Activated T-cell treated with anti-CD3 and anti-CD28 coated beads, Interleukin-2, amount 50 U/mL, for 4 hours (primary cell): ENCODE measurements at regions not wholly inside any gene's neighbourhood (a gene's known extent, or its start where the extent isn't known, plus 50 kb on each side); places are given as distances from the start of the nearest gene placed in this dataset.

ENCODE experiments used
- ATAC-seq, 2 donors: fragments of 200-7000 bp; cut with Tn5 transposase; one replicate each; pipeline ENCODE4 v1.10.0; 2021
- DNase-seq: peaks from one replicate; pipeline ENCODE4 v3.0.0-alpha.2; 2020
- H3K27me3 Mint-ChIP-seq: one replicate; pipeline ENCODE4 v1.8.0; 2021; ENCODE audit warnings: low read depth, mixed read lengths
- H3K36me3 Mint-ChIP-seq: one replicate; pipeline ENCODE4 v1.8.0; 2022; ENCODE audit warnings: mixed read lengths; ENCODE audit not compliant: insufficient read depth
- H3K4me1 Mint-ChIP-seq: one replicate; pipeline ENCODE4 v1.8.0; 2021; ENCODE audit warnings: low read depth, mixed read lengths
- H3K4me3 Mint-ChIP-seq: one replicate; pipeline ENCODE4 v1.8.0; 2021; ENCODE audit warnings: mild to moderate bottlenecking, moderate library complexity, mixed read lengths
- H3K9me3 Mint-ChIP-seq: one replicate; pipeline ENCODE4 v1.8.0; 2021; ENCODE audit warnings: mixed read lengths

DNA sequence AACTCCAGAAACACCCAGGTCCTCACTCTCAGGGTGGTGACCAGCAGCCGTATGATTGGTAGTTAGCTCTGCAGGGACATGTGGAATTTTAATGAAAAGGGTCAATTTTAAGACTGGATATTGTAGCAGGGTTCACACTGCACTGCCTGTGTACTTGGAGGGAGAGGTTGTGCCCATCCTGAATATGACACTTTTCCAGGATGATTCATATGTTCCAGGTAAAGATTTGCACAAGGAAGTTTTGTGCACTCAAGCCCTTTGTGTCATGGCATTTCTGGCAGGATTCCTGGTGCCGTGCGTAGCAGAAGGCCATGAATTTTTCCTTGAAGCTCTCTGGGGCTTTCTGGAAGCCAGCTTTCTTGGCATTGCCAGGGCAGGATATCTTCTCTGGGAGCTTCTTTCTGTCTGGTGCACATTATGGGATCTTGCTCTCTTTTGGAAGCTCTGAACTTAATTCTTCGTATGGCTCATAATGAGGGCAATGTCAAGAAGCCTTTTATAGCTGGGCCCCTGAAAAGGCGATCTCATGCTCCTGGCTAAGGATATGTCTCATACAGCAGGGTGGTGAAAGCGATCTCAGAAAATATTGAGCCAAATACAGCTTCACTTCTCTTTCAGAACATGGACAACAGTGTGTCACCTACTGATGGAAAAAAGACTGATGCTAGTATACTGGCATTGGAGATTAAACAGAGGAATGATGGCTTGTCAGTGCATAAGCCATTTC is 1133.9 kb downstream of the AACS start:
- Mint-ChIP-seq H3K27me3 (no peaks in the 10 kb centered on the region), H3K4me1 (no peaks in the 10 kb centered on the region), H3K4me3 (no peak overlapping the region), H3K36me3 (no peaks in the 10 kb centered on the region), H3K9me3 (peaks cover 4% of the 10 kb centered on the region)
- DNase-seq (no peak), ATAC-seq (no peak)

DNA sequence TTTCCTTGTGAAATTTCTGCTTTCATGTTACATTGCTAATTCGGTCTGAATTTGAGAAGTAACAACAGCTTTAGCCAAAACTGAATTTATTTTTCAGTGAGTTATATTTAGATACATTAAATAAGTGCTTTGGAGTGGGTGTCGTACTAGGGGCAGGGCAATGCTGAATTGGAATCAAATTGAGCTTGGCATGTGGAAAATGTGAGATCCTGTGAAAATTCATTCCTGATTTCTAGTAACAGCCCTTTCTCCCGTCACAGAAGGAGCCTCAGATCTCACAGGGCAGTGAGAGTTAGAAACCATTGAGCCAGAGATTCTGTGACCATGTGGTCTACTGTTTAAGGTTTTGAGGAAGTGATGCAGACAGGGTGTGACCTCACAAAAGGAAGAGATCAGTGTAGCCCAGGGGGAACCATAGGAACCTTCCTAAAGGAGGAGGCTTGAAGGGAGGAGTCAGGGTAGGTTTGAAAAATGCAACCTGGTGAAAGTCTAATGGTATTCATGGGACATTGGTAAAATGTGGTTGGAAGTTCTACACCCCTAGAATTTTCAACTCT is 1136.8 kb downstream of the AACS start:
- ATAC-seq: no peak
- no peak for DNase-seq
- Mint-ChIP-seq H3K4me3 (no peak overlapping the region), H3K4me1 (no peaks in the 10 kb centered on the region), H3K27me3 (no peaks in the 10 kb centered on the region), H3K9me3 (peaks cover 10% of the 10 kb centered on the region), H3K36me3 (no peaks in the 10 kb centered on the region)

DNA sequence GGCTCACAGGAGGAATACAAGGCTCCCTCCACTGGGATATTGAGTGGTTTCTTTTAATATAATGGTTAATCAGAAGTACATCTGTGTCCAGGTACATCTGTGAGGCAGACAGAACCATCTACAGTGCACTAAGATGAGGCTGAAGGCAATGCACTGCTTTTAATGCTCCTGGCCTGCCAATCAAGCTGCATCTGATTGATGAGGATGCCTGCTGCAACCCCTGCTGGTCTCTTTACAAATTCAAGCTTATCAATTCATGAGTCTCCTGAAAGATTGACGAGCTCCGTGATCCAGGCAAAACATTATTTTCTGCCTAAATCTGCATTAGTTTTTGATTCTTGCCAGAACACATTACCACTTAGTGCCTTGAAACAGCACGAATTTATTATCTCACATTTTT is 1139.1 kb downstream of the AACS start:
- Mint-ChIP-seq H3K4me1 (no peaks in the 10 kb centered on the region), H3K27me3 (no peaks in the 10 kb centered on the region), H3K4me3 (no peak overlapping the region), H3K9me3 (peaks cover 10% of the 10 kb centered on the region), H3K36me3 (no peaks in the 10 kb centered on the region)
- ATAC-seq: no peak
- no peak for DNase-seq

DNA sequence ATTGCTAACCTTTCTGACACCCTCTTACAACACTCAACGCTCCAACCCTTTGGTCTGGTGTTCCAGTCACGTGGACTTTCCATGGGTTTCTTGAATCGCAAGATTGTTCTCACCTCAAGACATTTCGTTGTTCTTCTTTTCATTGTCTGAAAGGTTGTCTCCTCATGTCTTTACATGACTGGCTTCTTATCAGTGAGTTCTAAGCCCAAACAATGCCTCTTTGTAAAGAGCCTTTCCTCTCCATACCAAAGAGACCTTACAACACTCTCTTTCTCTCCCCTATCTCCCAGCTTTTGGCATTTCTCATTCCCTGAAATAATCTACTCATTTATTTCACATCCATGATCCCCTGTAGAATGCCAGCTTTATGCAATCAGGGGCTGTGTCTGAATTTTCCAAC is 1144.8 kb downstream of the AACS start:
- H3K9me3 Mint-ChIP-seq: peaks cover 10% of the 10 kb centered on the region
- DNase-seq: no peak
- ATAC-seq: no peak
- H3K4me1 Mint-ChIP-seq: no peaks in the 10 kb centered on the region
- H3K4me3 Mint-ChIP-seq: no peak overlapping the region
- H3K36me3 Mint-ChIP-seq: no peaks in the 10 kb centered on the region
- H3K27me3 Mint-ChIP-seq: no peaks in the 10 kb centered on the region

DNA sequence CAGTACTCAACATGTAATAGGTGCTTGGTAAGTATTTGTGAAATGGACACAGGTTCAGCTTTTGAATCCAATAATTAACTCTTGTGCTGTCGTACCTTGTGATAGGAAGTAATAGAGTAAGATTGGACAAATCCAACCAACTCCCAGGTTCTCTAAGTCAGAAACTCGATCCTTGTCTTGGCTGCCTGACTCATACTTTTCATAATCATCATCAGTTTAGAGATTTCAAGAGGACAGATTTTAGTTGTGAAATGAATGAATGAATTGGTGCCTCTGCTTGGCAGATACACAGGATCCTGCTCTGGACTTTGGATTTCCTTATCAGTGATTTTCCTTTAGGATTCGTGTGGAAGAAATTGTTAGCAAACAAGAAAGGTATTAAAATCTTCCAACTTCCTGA is 1145.2 kb downstream of the AACS start:
- H3K27me3 Mint-ChIP-seq: no peaks in the 10 kb centered on the region
- peaks cover 10% of the 10 kb centered on the region for H3K9me3 Mint-ChIP-seq
- ATAC-seq (no peak), DNase-seq (no peak)
- no peaks in the 10 kb centered on the region for H3K4me1 Mint-ChIP-seq
- no peak overlapping the region for H3K4me3 Mint-ChIP-seq
- no peaks in the 10 kb centered on the region for H3K36me3 Mint-ChIP-seq

DNA sequence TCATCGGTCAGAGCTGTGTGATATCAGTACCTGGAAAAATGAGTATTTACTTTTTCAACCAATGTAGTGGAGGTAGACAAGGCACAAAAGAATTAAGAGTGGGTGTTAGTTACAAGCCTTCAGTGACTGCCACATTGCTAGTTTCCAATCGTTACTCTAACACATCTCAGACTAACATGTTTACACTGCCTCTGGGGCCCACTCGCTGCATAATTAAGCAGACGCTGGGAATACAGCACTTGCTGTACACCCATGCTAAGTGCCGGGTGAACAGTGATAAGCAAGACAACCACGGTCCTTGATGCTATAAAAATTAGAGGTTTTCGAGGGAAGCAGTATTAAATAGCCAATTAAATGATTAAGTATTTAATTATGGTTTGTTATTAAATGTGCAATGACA is 1147.6 kb downstream of the AACS start:
- H3K9me3 Mint-ChIP-seq: peaks cover 3% of the 10 kb centered on the region
- H3K4me3 Mint-ChIP-seq: no peak overlapping the region
- H3K36me3 Mint-ChIP-seq: no peaks in the 10 kb centered on the region
- DNase-seq: no peak
- no peaks in the 10 kb centered on the region for H3K27me3 Mint-ChIP-seq
- no peaks in the 10 kb centered on the region for H3K4me1 Mint-ChIP-seq
- ATAC-seq: no peak

DNA sequence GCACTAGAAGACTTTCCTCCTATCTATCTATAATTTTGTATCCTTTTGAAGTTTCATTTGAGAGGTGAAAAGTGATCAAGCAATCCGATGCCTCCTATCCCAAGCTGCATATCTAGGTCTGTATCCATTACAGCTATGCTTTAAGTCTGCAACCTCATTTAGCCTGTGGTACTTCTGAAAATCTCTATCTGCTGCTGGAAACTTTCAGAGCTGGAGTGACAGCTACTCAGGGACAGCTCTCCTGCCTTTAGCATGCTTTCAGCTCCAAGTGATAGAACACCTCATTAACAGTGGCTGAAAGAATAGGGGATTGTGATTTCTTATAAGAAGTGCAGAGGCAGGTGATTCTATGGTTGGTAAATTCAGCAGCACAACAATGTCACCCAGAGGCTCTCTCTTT is 1153.5 kb downstream of the AACS start:
- Mint-ChIP-seq H3K27me3 (no peaks in the 10 kb centered on the region), H3K36me3 (no peaks in the 10 kb centered on the region), H3K9me3 (peaks cover 1% of the 10 kb centered on the region), H3K4me3 (no peak overlapping the region), H3K4me1 (no peaks in the 10 kb centered on the region)
- DNase-seq (no peak), ATAC-seq (no peak)

DNA sequence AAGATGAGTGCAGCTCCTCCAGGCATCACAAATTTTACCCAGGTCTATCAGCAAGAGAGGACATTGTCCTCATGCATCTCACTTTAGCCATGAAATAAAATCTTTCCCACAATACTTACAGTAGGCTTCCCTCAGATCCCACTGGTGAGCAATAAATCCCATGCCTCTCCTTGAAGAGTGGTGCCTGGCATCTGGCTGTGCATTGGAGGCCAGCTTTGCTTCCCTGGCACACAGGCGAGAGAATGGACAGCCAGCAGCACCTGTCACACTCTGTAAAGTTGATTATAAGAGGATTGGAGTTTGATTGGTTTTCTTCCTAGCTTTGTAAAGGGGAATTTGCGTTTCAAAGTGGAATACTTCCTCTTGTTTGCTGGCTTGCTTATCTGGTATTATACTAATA is 1153.9 kb downstream of the AACS start:
- no peaks in the 10 kb centered on the region for H3K4me1 Mint-ChIP-seq
- ATAC-seq (no peak), DNase-seq (no peak)
- no peak overlapping the region for H3K4me3 Mint-ChIP-seq
- no peaks in the 10 kb centered on the region for H3K27me3 Mint-ChIP-seq
- H3K36me3 Mint-ChIP-seq: no peaks in the 10 kb centered on the region
- H3K9me3 Mint-ChIP-seq: no peaks in the 10 kb centered on the region

DNA sequence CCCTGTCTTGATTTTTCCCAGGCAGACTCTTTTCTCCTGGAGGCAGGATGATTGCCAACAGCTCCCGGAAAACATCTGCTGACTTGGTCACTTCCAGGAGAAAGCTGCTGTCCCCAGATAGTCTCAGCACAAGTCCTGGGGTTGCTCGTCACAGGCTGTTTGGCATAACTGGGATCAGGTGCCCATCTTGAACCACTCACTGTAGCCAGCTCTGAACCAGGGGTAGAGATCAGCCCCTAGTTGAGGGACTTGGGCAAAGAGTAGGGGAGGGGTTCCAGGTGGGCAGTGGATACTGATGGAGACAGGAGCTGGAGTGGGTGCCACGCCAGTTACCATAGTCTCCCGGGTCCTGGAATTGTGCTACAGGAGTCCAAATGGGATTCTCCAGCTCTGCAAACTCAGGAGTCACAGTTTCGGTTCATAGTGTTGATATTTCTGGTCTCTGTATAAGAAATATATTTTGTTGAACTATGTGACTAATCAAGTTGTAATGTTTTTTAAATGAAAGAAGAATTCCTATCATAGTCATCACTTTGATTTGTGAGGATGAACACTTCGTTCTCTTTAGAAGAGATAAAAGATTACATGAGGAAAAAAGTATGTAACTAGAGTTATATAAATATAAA is 1154.5 kb downstream of the AACS start:
- H3K9me3 Mint-ChIP-seq: no peaks in the 10 kb centered on the region
- H3K4me3 Mint-ChIP-seq: no peak overlapping the region
- ATAC-seq: no peak
- H3K4me1 Mint-ChIP-seq: no peaks in the 10 kb centered on the region
- no peak for DNase-seq
- H3K27me3 Mint-ChIP-seq: no peaks in the 10 kb centered on the region
- no peaks in the 10 kb centered on the region for H3K36me3 Mint-ChIP-seq

DNA sequence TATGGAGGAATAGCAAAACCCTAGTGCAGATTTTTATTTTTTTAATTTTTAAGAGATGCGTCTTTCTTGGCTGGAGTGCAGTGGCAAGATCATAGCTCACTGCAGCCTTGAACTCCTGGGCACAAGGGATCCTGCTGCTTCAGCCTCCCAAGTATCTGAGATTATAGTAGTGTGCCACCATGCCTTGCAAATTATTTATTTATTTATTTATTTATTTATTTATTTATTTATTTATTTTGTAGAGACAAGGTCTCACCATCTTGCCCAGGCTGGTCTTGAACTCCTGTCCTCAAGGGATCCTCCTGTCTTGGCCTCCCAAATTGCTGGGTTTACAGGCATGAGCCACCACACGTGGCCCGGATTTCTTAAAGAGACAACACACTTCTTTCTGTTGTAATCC is 1158.8 kb downstream of the AACS start:
- Mint-ChIP-seq H3K4me3 (no peak overlapping the region), H3K27me3 (no peaks in the 10 kb centered on the region), H3K4me1 (no peaks in the 10 kb centered on the region), H3K36me3 (no peaks in the 10 kb centered on the region), H3K9me3 (peaks cover 11% of the 10 kb centered on the region)
- DNase-seq (no peak), ATAC-seq (no peak)

DNA sequence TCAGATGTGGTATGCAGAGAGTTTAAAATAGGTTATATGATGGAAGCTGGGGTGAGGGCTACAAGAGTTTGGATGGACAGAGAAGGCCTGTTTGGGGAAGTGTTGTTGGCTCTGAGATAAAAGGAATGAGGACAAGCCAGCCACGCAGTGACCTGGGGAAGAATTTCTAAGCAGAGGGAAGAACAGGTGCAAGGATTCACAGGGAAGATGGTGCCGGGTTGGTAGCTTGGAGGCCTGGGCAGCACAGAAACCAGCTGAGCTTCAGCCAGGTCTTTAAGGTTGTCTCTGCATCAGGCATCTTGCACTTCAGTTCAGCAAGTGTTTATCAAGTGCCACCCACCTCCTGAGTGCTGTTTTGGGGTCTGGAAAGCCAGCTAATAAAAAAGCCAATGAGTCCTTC is 1163.7 kb downstream of the AACS start:
- Mint-ChIP-seq H3K4me1 (no peaks in the 10 kb centered on the region), H3K9me3 (peaks cover 11% of the 10 kb centered on the region), H3K27me3 (no peaks in the 10 kb centered on the region), H3K36me3 (no peaks in the 10 kb centered on the region), H3K4me3 (no peak overlapping the region)
- ATAC-seq (no peak), DNase-seq (no peak)

DNA sequence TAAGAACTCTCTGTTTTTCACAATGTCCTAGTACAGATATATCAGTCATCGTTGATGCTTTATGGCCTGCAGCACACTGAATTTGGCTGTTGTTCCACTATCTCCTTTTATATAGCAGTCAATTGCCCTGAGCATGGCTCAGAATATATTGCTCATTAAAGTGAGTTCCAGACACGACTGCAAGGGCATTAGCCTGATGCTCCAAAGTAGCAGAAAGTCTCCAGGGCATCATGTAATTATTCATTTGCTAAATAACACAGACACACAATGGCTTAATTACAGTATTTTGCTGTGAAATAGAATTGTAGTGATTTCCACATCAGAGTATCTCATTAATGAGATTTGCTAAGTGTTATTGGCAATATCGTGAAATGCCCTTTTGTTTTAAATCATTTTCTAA is 1167.5 kb downstream of the AACS start:
- H3K4me1 Mint-ChIP-seq: no peaks in the 10 kb centered on the region
- H3K9me3 Mint-ChIP-seq: no peaks in the 10 kb centered on the region
- H3K36me3 Mint-ChIP-seq: no peaks in the 10 kb centered on the region
- H3K4me3 Mint-ChIP-seq: no peak overlapping the region
- H3K27me3 Mint-ChIP-seq: no peaks in the 10 kb centered on the region
- DNase-seq (no peak), ATAC-seq (no peak)

DNA sequence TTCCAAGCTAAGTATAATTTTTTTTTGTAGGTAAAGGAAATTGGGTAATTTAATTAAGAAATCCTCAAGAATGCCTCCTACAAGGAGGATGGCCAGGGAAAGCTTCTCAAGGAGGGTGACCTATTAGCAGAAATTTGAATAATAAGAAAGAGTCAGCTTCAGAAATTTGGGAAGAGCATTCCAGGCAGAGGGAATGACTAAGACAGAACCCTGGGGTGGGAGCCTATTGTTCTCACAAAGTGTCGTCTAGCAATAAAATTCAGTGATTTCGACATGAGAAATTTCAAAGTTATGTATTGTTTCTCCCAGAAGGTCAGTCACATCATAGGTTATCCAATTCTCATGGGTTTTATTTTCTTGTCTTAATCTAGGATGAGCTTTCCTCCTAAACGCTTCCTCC is 1168.4 kb downstream of the AACS start:
- no peaks in the 10 kb centered on the region for H3K27me3 Mint-ChIP-seq
- no peaks in the 10 kb centered on the region for H3K9me3 Mint-ChIP-seq
- no peaks in the 10 kb centered on the region for H3K4me1 Mint-ChIP-seq
- ATAC-seq: no peak
- no peak overlapping the region for H3K4me3 Mint-ChIP-seq
- H3K36me3 Mint-ChIP-seq: no peaks in the 10 kb centered on the region
- DNase-seq: no peak

DNA sequence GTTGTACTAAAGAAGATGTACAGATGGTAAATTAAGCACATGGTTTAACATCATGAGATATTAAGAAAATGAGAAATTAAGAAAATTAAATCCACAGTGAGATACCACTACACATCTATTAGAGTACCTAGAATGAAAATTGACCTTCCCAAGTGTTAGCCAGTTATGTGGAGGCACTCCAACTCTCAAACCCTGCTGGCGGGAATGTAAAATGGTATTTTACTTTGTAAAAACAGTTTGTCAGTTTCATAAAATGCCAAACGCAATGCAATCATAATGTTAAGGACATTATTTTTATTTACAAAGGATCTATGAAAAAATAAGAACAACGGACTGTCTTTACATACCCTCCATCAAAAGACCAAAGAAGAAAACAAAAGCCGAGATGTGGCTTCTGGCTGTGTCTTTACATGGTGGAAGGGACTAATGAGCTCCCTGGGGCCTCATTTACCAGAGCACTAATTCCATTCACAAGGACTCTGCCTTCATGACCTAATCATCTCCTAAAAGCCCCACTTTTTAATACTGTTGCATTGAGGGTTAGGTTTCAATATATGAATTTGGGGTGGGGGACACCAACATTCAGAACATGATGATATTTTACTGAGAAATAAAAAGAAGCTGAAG is 1178.7 kb downstream of the AACS start:
- ATAC-seq (no peak), DNase-seq (no peak)
- Mint-ChIP-seq H3K27me3 (no peaks in the 10 kb centered on the region), H3K4me3 (no peak overlapping the region), H3K9me3 (no peaks in the 10 kb centered on the region), H3K36me3 (no peaks in the 10 kb centered on the region), H3K4me1 (no peaks in the 10 kb centered on the region)

DNA sequence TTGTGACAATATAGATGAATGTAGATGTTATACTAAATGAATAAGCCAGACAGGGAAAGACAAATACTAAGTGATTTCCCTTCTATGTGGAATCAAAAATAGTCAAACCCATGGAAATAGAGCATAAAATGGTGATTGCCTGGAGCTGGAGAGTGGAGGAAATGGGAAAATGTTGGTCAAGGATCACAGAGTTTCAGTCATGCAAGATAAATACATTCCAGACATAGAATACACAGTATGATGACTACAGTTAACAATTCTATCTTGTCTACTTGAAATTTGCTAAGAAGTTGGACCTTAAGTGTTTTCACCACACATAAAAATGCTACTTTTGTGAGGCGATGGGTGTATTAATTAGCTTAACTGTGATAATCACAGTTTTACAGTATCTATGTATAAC is 1182.7 kb downstream of the AACS start:
- Mint-ChIP-seq H3K4me3 (no peak overlapping the region), H3K27me3 (no peaks in the 10 kb centered on the region), H3K4me1 (no peaks in the 10 kb centered on the region), H3K36me3 (no peaks in the 10 kb centered on the region), H3K9me3 (peaks cover 10% of the 10 kb centered on the region)
- DNase-seq (no peak), ATAC-seq (no peak)
